GM12878 (cell line): ENCODE measurements at regions not wholly inside any gene's neighbourhood (a gene's known extent, or its start where the extent isn't known, plus 50 kb on each side); places are given as distances from the start of the nearest gene placed in this dataset.

Experiments
- ATAC-seq: fragments of 200-7000 bp; cut with Tn5 transposase; 3 replicates; pipeline ENCODE4 v1.9.1; 2020; ENCODE audit warnings: mild to moderate bottlenecking, moderate library complexity
- BruUV-seq: library from RNA; stranded (reverse); fragments of 400-500 nt; replicated peaks from 2 replicates; lab custom pipeline; 2021; lab: Mats Ljungman, UMichigan
- CTCF ChIA-PET: fragments of 300-600 bp; sonication (Branson Sonifier 250); formaldehyde crosslinking; extraction: SDS; loops from one replicate; lab custom pipeline; 2021; ENCODE audit warnings: inconsistent platforms; lab: Yijun Ruan, JAX
- POLR2A ChIA-PET: fragments of 350-600 bp; formaldehyde crosslinking; extraction: SDS; loops from one replicate; lab custom pipeline; 2021; ENCODE audit warnings: inconsistent platforms; lab: Charles Lee
- RAD21 ChIA-PET: fragments of 300-600 bp; sonication (Branson Sonifier 250); formaldehyde crosslinking; loops from one replicate; lab custom pipeline; 2023; ENCODE audit warnings: antibody characterized with exemption; ENCODE audit not compliant: unreplicated experiment; lab: Charles Lee
- SMC1A ChIA-PET: fragments of 300-600 bp; sonication (Branson Sonifier 250); formaldehyde crosslinking; loops from one replicate; lab custom pipeline; 2023; ENCODE audit not compliant: unreplicated experiment, uncharacterized antibody; lab: Charles Lee
- DNase-seq: peaks from one replicate; pipeline ENCODE4 v3.0.0-alpha.2; 2011; ENCODE audit warnings: low read depth, low spot score
- FAIRE-seq: peaks from 3 replicates; lab custom pipeline; 2011; peaks lifted over from hg19 to GRCh38; lab: Jason Lieb, UNC
- H2AFZ ChIP-seq: 2 replicates; pipeline ENCODE4 v1.6.0; 2011; ENCODE audit warnings: low read depth, low read length, control low read depth; ENCODE audit not compliant: control insufficient read depth
- H3K27ac ChIP-seq: 2 replicates; pipeline ENCODE4 v1.5.1; 2011; ENCODE audit warnings: control low read depth; ENCODE audit not compliant: control insufficient read depth, insufficient read depth
- H3K27me3 ChIP-seq, 2 experiments: replicated peaks in 1 of 2; 2 replicates each; pipeline versions ENCODE4 v1.6.0 to v1.6.1; 2011; ENCODE audit warnings: low read length in 1 of 2; ENCODE audit not compliant: control insufficient read depth in 2 of 2, insufficient read depth in 2 of 2
- H3K36me3 ChIP-seq, 2 experiments: 2 replicates each; pipeline ENCODE4 v1.5.1; 2011; ENCODE audit warnings: low read length in 1 of 2; ENCODE audit not compliant: control insufficient read depth in 2 of 2, insufficient read depth in 2 of 2
- H3K4me1 ChIP-seq: 2 replicates; pipeline ENCODE4 v1.6.1; 2011; ENCODE audit warnings: mild to moderate bottlenecking, low read length, moderate library complexity, mixed read lengths; ENCODE audit not compliant: control insufficient read depth, insufficient read depth
- H3K4me2 ChIP-seq: 2 replicates; pipeline ENCODE4 v1.6.0; 2011; ENCODE audit warnings: control low read depth; ENCODE audit not compliant: control insufficient read depth, insufficient read depth
- H3K4me3 ChIP-seq: fragments of 200-600 bp; sonication (generic); 2 replicates; pipeline ENCODE4 v1.5.1; 2016
- H3K79me2 ChIP-seq: 2 replicates; pipeline ENCODE4 v1.6.0; 2011; ENCODE audit warnings: low read length; ENCODE audit not compliant: control insufficient read depth, insufficient read depth
- H3K9ac ChIP-seq: 2 replicates; pipeline ENCODE4 v1.8.0; 2011; ENCODE audit warnings: low read length, control low read depth, mixed read lengths; ENCODE audit not compliant: control insufficient read depth, insufficient read depth
- H3K9me3 ChIP-seq: replicated peaks from 3 replicates; pipeline ENCODE4 v1.5.1; 2011; ENCODE audit warnings: mild to moderate bottlenecking, low read length; ENCODE audit not compliant: control insufficient read depth, insufficient read depth
- H4K20me1 ChIP-seq: 2 replicates; pipeline ENCODE4 v1.6.0; 2011; ENCODE audit not compliant: control insufficient read depth, insufficient read depth
- BRCA1 ChIP-seq: IDR thresholded peaks from 2 replicates; pipeline ENCODE4 v1.6.1; 2011; ENCODE audit warnings: low read depth, low read length, improper control_type of control experiment
- FOXK2 ChIP-seq: fragments of 450-650 bp; IDR thresholded peaks from 2 replicates; pipeline ENCODE4 v1.6.1; 2017; ENCODE audit warnings: mild to moderate bottlenecking, moderate library complexity
- HDAC6 ChIP-seq: fragments of 200-600 bp; sonication (generic); IDR thresholded peaks from one replicate; pipeline ENCODE4 v1.8.0; 2017; ENCODE audit warnings: antibody characterized with exemption; ENCODE audit not compliant: unreplicated experiment
- NFIC ChIP-seq: IDR thresholded peaks from 2 replicates; pipeline ENCODE4 v1.6.1; 2012; ENCODE audit warnings: low read depth, mild to moderate bottlenecking, inconsistent platforms, low read length, moderate library complexity
- PAX5 ChIP-seq: IDR thresholded peaks from 2 replicates; pipeline ENCODE4 v1.6.1; 2011; ENCODE audit warnings: low read depth, low read length, borderline replicate concordance
- SIN3A ChIP-seq: IDR thresholded peaks from 2 replicates; pipeline ENCODE4 v1.6.1; 2012; ENCODE audit warnings: low read depth, low read length, improper control_type of control experiment
- SREBF2 ChIP-seq: IDR thresholded peaks from 2 replicates; pipeline ENCODE4 v1.6.1; 2012; ENCODE audit warnings: mild to moderate bottlenecking, low read length
- TBL1XR1 ChIP-seq: IDR thresholded peaks from 2 replicates; pipeline ENCODE4 v1.6.1; 2012; ENCODE audit warnings: low read depth, low read length, improper control_type of control experiment
- TCF3 ChIP-seq: IDR thresholded peaks from 2 replicates; pipeline ENCODE4 v1.6.1; 2012; ENCODE audit warnings: low read depth, mild to moderate bottlenecking, low read length, borderline replicate concordance; ENCODE audit not compliant: insufficient read depth
- ZNF217 ChIP-seq: fragments of 450-650 bp; IDR thresholded peaks from 2 replicates; pipeline ENCODE4 v1.6.1; 2017; ENCODE audit warnings: antibody characterized with exemption, mild to moderate bottlenecking
- ZNF24 ChIP-seq: fragments of 450-650 bp; IDR thresholded peaks from 2 replicates; pipeline ENCODE4 v1.6.1; 2017; ENCODE audit warnings: antibody characterized with exemption, mild to moderate bottlenecking
- WGBS: methylation state at CpG from one replicate; pipeline ENCODE4 v1.1.6; 2016; ENCODE audit warnings: low lambda C conversion rate; ENCODE audit not compliant: insufficient replicate concordance, insufficient coverage; ENCODE audit errors: missing lambda C conversion rate; 5-methylcytosine and 5-hydroxymethylcytosine counted together
- in situ Hi-C: fragments of 300-500 bp; cut with MboI; formaldehyde crosslinking; loops from 9 replicates; pipeline ENCODE4 v1.14.3; 2018; ENCODE audit warnings: mixed read lengths
- intact Hi-C: fragments of 100-400 bp; cut with micrococcal nuclease; formaldehyde crosslinking; loops from one replicate; pipeline ENCODE4 v1.14.2; 2022; ENCODE audit not compliant: unreplicated experiment
- TF ChIP-seq, protein P1 (sequence below): fragments of 450-650 bp; IDR thresholded peaks from 2 replicates; pipeline ENCODE4 v1.6.1; 2018; ENCODE audit warnings: borderline replicate concordance, mild to moderate bottlenecking; ENCODE audit not compliant: partially characterized antibody
- TF ChIP-seq, protein P2 (sequence below): IDR thresholded peaks from 2 replicates; pipeline ENCODE4 v1.6.1; 2011; ENCODE audit warnings: low read depth, mild to moderate bottlenecking, low read length, moderate library complexity, borderline replicate concordance; ENCODE audit errors: extremely low read depth
- TF ChIP-seq, protein P3 (sequence below): IDR thresholded peaks from 2 replicates; pipeline ENCODE4 v1.6.1; 2012; ENCODE audit warnings: low read depth, low read length, improper control_type of control experiment
- TF ChIP-seq, protein P4 (sequence below): IDR thresholded peaks from 2 replicates; pipeline ENCODE4 v1.6.1; 2011; ENCODE audit warnings: borderline replicate concordance, low read depth, mild to moderate bottlenecking, moderate library complexity, low read length; ENCODE audit not compliant: insufficient read depth, poor library complexity, severe bottlenecking

DNA sequence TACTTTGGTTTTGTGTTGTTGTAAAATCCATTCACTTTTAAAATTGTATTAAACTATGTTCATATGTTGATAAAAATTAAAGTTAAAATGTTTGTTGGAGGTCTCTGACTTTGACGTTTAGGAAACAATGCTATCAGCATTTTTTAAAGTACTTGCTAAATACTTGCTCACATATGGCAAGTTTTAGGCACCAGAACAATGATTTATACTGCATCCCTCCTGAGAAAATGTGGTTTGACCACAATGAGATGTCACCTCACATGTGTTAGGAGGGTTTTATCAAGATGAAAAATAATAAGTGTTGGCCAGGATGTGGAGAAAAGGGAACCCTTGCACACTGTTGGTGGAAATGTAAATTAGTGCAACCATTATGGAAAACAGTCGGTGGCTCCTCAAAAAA, 180.8 kb downstream of the HSD17B3 start (continued):
- TF ChIP-seq, protein P1, sequence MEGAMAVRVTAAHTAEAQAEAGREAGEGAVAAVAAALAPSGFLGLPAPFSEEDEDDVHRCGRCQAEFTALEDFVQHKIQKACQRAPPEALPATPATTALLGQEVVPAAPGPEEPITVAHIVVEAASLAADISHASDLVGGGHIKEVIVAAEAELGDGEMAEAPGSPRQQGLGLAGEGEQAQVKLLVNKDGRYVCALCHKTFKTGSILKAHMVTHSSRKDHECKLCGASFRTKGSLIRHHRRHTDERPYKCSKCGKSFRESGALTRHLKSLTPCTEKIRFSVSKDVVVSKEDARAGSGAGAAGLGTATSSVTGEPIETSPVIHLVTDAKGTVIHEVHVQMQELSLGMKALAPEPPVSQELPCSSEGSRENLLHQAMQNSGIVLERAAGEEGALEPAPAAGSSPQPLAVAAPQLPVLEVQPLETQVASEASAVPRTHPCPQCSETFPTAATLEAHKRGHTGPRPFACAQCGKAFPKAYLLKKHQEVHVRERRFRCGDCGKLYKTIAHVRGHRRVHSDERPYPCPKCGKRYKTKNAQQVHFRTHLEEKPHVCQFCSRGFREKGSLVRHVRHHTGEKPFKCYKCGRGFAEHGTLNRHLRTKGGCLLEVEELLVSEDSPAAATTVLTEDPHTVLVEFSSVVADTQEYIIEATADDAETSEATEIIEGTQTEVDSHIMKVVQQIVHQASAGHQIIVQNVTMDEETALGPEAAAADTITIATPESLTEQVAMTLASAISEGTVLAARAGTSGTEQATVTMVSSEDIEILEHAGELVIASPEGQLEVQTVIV: no peak
- no peak for TF ChIP-seq ZNF24
- TF ChIP-seq, all 136 proteins: peak for 0

DNA sequence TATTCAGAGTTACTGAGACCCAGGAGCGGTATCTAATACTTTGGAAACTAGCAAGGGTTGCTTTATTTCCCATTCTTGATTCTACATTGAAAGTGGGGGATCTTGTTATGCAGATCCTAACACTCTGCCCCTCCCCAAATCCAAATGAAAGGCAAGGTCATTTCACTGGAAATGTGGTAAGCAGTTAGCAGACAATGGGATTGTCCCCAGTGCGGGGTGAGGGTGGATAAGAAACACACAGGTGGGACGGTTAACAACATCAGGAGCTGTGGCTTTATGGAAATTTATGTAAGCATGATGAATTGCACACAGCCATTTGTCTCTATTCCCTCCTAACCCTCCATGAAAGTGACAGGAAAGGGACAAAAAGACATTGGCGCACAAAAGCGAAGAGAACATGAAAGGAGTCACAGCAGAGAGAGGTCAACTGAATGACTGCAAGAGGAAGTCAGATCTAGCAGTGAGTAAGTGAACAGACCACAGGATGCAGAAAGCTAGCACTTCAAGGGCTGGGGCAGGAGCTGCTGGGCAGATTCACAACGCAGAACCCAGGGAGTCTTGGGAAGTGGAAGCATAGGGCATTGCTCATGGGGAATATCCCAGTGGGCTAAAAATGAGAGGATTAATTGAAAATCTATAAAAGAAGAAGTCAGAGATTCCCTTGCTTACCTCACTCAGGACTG, 184.4 kb downstream of the HSD17B3 start:
- peak; percentile 38 for FAIRE-seq
- BruUV-seq: no TSS peak
- Histone ChIP-seq H3K36me3 (no peaks in the 10 kb centered on the region), H3K79me2 (no peaks in the 10 kb centered on the region), H3K4me3 (no peak overlapping the region), H4K20me1 (no peaks in the 10 kb centered on the region), H3K9me3 (peaks cover 1% of the 10 kb centered on the region; the same call in 2 of the 3 replicates), H2AFZ (no peak overlapping the region), H3K4me2 (no peak overlapping the region), H3K27me3 (no peaks in the 10 kb centered on the region), H3K4me1 (no peaks in the 10 kb centered on the region), H3K27ac (no peak overlapping the region), H3K9ac (no peak overlapping the region)
- 20% methylated on average over 6 of the region's 6 CpGs for WGBS
- POLR2A ChIA-PET: no interaction called here
- TF ChIP-seq, protein P2, sequence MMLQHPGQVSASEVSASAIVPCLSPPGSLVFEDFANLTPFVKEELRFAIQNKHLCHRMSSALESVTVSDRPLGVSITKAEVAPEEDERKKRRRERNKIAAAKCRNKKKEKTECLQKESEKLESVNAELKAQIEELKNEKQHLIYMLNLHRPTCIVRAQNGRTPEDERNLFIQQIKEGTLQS: no peak
- TF ChIP-seq BRCA1: no peak
- TF ChIP-seq FOXK2: no peak
- no peak for TF ChIP-seq SIN3A
- no peak for TF ChIP-seq SREBF2
- TF ChIP-seq PAX5: no peak
- no peak for TF ChIP-seq TCF3
- TF ChIP-seq TBL1XR1: no peak
- TF ChIP-seq ZNF217: no peak
- TF ChIP-seq, protein P3, sequence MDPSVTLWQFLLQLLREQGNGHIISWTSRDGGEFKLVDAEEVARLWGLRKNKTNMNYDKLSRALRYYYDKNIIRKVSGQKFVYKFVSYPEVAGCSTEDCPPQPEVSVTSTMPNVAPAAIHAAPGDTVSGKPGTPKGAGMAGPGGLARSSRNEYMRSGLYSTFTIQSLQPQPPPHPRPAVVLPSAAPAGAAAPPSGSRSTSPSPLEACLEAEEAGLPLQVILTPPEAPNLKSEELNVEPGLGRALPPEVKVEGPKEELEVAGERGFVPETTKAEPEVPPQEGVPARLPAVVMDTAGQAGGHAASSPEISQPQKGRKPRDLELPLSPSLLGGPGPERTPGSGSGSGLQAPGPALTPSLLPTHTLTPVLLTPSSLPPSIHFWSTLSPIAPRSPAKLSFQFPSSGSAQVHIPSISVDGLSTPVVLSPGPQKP: no peak
- no peak for TF ChIP-seq NFIC
- no peak for TF ChIP-seq HDAC6
- TF ChIP-seq, protein P4, sequence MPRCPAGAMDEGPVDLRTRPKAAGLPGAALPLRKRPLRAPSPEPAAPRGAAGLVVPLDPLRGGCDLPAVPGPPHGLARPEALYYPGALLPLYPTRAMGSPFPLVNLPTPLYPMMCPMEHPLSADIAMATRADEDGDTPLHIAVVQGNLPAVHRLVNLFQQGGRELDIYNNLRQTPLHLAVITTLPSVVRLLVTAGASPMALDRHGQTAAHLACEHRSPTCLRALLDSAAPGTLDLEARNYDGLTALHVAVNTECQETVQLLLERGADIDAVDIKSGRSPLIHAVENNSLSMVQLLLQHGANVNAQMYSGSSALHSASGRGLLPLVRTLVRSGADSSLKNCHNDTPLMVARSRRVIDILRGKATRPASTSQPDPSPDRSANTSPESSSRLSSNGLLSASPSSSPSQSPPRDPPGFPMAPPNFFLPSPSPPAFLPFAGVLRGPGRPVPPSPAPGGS: no peak
- SMC1A ChIA-PET: no interaction called here
- intact Hi-C loops: no loop called here
- CTCF ChIA-PET: no interaction called here
- in situ Hi-C loops: no loop called here
- DNase-seq: no peak
- no peak for ATAC-seq
- RAD21 ChIA-PET: no interaction called here
